ENCODE measurements at regions not wholly inside any gene's neighbourhood (a gene's known extent, or its start where the extent isn't known, plus 50 kb on each side); places are given as distances from the start of the nearest gene placed in this dataset.
"Not testable (repeated sequence)": the region's sequence is repeated elsewhere in the genome, so short reads cannot be mapped to it uniquely, and the experiment has no call there.

DNA sequence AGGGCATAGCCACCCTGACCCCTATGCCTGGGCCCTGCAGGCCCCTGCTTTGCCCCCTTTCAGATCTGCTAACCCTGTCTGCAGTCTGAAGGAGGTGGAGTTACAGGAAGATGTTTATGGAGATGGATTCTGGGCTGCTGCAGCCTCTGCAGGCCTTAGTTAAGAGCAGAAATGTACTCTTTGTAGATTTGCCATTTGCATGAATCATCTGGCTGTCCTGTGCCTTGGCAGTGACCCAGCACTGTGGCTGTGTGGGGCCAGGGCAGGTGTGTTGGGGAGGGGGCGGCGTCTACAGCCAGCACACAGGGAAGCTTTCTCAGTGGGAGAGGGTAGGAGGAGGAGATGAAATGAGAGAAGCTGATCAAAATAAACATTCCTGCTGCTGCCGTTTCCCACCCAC, 867.3 kb downstream of the PLA2G4A start:
- TF ChIP-seq, protein P1, sequence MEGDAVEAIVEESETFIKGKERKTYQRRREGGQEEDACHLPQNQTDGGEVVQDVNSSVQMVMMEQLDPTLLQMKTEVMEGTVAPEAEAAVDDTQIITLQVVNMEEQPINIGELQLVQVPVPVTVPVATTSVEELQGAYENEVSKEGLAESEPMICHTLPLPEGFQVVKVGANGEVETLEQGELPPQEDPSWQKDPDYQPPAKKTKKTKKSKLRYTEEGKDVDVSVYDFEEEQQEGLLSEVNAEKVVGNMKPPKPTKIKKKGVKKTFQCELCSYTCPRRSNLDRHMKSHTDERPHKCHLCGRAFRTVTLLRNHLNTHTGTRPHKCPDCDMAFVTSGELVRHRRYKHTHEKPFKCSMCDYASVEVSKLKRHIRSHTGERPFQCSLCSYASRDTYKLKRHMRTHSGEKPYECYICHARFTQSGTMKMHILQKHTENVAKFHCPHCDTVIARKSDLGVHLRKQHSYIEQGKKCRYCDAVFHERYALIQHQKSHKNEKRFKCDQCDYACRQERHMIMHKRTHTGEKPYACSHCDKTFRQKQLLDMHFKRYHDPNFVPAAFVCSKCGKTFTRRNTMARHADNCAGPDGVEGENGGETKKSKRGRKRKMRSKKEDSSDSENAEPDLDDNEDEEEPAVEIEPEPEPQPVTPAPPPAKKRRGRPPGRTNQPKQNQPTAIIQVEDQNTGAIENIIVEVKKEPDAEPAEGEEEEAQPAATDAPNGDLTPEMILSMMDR (IDR thresholded peaks at IDR 0.05; ENCODE audit: borderline replicate concordance, insufficient read depth, low read depth, low read length), result no peak
- no peak overlapping the region for H3K4me3 ChIP-seq (ENCODE audit: low read depth, low read length)

DNA sequence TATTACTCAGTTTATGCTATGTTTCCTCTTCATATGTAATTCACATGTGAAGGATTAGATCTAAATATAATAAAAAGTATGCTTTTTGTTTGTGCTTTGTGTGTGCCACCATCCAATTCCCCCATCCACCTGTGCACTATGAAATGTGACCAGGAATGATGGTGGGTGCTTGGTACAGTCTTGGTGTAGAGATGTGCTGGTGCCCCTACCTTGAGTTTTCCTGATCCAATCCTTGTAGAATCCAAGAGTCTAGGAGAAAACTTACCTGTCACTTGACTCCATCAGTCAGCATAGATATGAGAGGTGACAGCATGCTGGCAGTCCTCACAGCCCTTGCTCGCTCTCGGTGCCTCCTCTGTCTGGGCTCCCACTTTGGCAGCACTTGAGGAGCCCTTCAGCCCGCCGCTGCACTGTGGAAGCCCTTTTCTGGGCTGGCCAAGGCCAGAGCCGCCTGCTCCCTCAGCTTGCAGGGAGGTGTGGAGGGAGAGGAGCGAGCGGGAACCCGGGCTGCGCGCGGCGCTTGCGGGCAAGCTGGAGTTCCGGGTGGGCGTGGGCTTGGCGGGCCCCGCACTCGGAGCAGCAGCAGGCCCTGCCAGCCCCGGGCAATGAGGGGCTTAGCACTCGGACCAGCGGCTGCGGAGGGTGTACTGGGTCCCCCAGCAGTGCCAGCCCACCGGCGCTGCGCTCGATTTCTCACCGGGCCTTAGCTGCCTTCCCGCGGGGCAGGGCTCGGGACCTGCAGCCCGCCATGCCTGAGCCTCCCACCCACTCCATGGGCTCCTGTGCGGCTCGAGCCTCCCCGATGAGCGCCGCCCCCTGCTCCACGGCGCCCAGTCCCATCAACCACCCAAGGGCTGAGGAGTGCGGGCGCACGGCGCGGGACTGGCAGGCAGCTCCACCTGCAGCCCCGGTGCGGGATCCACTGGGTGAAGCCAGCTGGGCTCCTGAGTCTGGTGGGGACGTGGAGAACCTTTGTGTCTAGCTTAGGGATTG, 874.7 kb downstream of the PLA2G4A start:
- not testable (repeated sequence) for H3K4me3 ChIP-seq (ENCODE audit: low read depth, low read length)

DNA sequence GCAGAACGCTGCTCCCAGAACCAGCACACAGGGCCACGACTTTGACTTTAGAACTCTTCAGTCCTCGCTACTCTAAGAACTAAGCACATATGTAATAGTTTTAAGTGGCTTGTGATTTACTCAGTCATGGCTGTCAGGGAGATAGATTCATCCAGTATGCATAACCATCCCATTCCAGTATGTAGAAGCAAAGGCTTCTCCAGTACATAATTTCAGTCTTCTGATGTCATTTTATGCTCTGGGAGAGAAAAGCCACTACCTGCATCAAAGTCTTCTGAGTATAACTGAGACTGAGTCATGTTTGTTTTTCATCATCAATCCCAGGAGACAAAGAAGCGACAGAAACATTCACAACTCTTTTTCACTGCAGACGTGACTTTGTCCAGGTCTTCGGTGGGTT, 885.7 kb downstream of the PLA2G4A start:
- H3K4me3 ChIP-seq (ENCODE audit: low read depth, low read length), result no peak overlapping the region

DNA sequence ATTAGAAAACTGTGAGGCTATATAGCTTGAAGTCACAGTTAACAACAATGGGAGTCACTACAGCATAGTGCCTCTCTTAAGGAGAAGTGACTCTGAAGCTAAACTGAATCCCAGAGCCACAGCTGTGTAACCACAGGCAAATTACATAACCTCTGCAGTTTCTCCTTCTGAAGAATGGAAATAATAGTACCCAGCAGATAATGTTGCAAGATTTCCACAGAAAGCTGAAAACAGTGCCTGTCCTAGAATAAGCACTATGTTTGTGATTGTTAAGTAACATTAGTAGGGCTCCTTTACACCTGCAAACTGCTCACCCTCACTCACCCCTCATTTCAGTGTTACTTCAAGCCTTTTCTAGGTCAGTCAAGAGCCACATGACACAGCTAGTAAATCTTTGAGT, 886.7 kb downstream of the PLA2G4A start:
- TF ChIP-seq, protein P1 (IDR thresholded peaks at IDR 0.05; ENCODE audit: borderline replicate concordance, insufficient read depth, low read depth, low read length), result no peak
- no peak overlapping the region for H3K4me3 ChIP-seq (ENCODE audit: low read depth, low read length)

More for the DNA sequence above, 885.7 kb downstream of the PLA2G4A start:
- TF ChIP-seq, protein P1 (IDR thresholded peaks at IDR 0.05; ENCODE audit: borderline replicate concordance, insufficient read depth, low read depth, low read length), result no peak

DNA sequence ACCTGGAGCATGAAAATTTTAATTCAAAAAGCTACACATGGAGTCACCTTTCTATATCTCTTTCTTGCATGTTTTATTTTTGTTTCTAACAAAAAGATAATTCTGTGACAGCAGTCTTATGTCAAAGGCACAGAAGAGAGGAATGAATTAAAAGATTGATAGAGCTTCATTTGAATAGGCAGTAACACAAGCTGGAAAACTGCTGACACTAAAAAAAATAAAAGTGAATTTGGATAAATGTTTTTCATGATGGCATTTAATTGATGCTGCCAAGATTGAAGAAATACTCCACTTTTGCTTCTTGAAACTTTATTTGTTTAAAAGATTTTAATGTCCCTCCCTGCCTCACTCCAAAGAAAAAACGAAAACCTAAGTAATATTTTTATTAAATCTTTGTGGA, 887.4 kb downstream of the PLA2G4A start:
- H3K4me3 ChIP-seq (ENCODE audit: low read depth, low read length), result no peak overlapping the region

DNA sequence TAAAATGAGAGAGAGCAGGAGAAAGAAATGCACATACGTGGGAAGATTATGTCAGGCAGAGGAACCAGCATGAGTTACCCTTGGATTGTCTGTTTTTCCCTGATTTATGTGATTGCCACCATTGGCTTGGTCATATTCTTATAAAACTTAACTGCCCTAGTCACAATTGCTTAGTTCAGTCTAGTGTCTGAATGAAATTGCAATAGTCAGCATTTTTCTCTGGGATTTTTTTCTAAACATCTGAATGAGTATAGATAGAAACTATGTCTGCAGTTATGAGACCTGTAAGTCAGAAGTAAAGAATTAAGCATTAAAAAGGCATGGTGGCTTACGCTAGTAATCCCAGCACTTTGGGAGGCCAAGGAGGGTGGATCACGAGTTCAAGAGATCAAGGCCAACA, 889.8 kb downstream of the PLA2G4A start:
- TF ChIP-seq, protein P1 (IDR thresholded peaks at IDR 0.05; ENCODE audit: borderline replicate concordance, insufficient read depth, low read depth, low read length), result no peak
- H3K4me3 ChIP-seq (ENCODE audit: low read depth, low read length), result no peak overlapping the region

More for the DNA sequence above, 887.4 kb downstream of the PLA2G4A start:
- TF ChIP-seq, protein P1 (IDR thresholded peaks at IDR 0.05; ENCODE audit: borderline replicate concordance, insufficient read depth, low read depth, low read length), result no peak

DNA sequence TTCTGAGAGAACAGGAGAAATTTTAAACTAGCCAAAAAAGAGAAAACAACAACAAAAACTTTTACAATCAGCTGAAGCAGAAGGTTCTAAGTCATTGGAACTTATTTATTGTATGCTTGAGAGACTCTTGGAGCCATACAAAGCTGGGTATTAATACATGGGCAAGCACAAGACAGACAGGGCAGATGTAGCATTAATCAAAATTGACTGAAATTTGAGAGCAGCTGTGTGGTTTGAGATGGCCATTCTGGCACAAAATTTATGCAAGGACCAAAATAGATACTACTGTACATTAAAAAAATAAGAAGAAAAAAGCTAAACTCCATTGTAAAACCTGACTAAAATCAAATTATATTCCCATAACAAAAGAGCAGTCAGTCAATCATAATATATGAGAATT, 892.5 kb downstream of the PLA2G4A start:
- TF ChIP-seq, protein P1 (IDR thresholded peaks at IDR 0.05; ENCODE audit: borderline replicate concordance, insufficient read depth, low read depth, low read length), result no peak
- no peak overlapping the region for H3K4me3 ChIP-seq (ENCODE audit: low read depth, low read length)

Data from GM12875 (cell line).